OCI-LY3 (cell line): ENCODE measurements at regions not wholly inside any gene's neighbourhood (a gene's known extent, or its start where the extent isn't known, plus 50 kb on each side); places are given as distances from the start of the nearest gene placed in this dataset.

ENCODE experiments used
- H2AFZ ChIP-seq: fragments of 200-600, 300-600 bp; shearing (Covaris generic); 2 replicates; pipeline ENCODE4 v1.6.0; 2014; ENCODE audit warnings: antibody characterized with exemption, low read depth, low read length
- H3K27ac ChIP-seq: fragments of 200-600, 300-600 bp; sonication (generic); 2 replicates; pipeline ENCODE4 v1.5.1; 2014; ENCODE audit warnings: mild to moderate bottlenecking, low read length, moderate library complexity, mixed read lengths
- H3K27me3 ChIP-seq: fragments of 200-600, 300-600 bp; sonication (generic); 2 replicates; pipeline ENCODE4 v1.6.1; 2014; ENCODE audit warnings: low read depth, low read length, mixed read lengths
- H3K36me3 ChIP-seq: fragments of 200-600, 300-600 bp; sonication (generic); replicated peaks from 2 replicates; pipeline ENCODE3; 2014; ENCODE audit warnings: low read depth, low read length, mixed read lengths
- H3K4me1 ChIP-seq: fragments of 300-600, 200-600 bp; sonication (generic); 2 replicates; pipeline ENCODE4 v1.6.1; 2014; ENCODE audit warnings: low read length, mixed read lengths
- H3K4me2 ChIP-seq: fragments of 200-600, 300-600 bp; sonication (generic); 2 replicates; pipeline ENCODE4 v1.6.1; 2014; ENCODE audit warnings: low read length, mixed read lengths
- H3K4me3 ChIP-seq: fragments of 300-600, 200-600 bp; sonication (generic); 2 replicates; pipeline ENCODE4 v1.5.1; 2014; ENCODE audit warnings: antibody characterized with exemption, mild to moderate bottlenecking, low read length, moderate library complexity
- H3K79me2 ChIP-seq: fragments of 300-600, 200-600 bp; shearing (Covaris generic); 2 replicates; pipeline ENCODE4 v1.6.1; 2014; ENCODE audit warnings: mild to moderate bottlenecking, low read length, mixed read lengths
- H3K9ac ChIP-seq: fragments of 300-600, 200-600 bp; shearing (Covaris generic); 2 replicates; pipeline ENCODE4 v1.6.0; 2014; ENCODE audit warnings: mild to moderate bottlenecking, low read length, moderate library complexity
- H3K9me3 ChIP-seq: fragments of 200-600, 300-600 bp; shearing (Covaris generic); 2 replicates; pipeline ENCODE4 v1.6.1; 2014; ENCODE audit warnings: low read length, mixed read lengths; ENCODE audit not compliant: insufficient read depth
- H4K20me1 ChIP-seq: fragments of 200-600, 300-600 bp; sonication (generic); 2 replicates; pipeline ENCODE4 v1.6.1; 2016; ENCODE audit warnings: low read length, mixed read lengths; ENCODE audit not compliant: insufficient read depth
- EZH2phosphoT487 ChIP-seq: fragments of 200-600 bp; shearing (Covaris generic); IDR thresholded peaks from 2 replicates; pipeline ENCODE4 v1.6.1; 2018; ENCODE audit warnings: antibody characterized with exemption, mixed run types, low read depth
- TF ChIP-seq, protein P1 (sequence below): fragments of 200-600, 300-600 bp; sonication (generic); IDR thresholded peaks from 2 replicates; pipeline ENCODE4 v1.5.1; 2014; ENCODE audit warnings: antibody characterized with exemption, low read length, low read depth

DNA sequence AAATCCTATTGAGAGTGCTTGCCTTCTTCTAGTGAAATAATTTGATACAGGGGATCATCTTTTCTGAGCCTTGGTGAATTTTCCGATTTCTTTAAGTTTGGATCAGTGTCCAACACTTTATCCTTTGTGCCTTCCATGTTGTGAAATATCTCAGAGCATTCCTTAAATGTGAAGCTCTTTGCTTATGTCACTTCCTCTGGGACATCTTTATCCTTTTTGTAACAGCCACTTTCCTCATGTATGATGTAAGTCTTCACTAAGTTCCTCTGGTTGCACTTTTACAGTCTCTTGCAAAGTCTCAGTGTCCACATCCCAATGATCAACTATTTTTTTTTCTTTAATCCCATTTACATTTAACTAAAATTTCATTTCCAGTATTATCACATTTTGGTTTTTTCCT lies 254.2 kb downstream of the EN1 start:
- no peaks in the 10 kb centered on the region for H3K9me3 ChIP-seq
- H3K27ac ChIP-seq = no peak overlapping the region
- H4K20me1 ChIP-seq = no peaks in the 10 kb centered on the region
- peaks cover 9% of the 10 kb centered on the region for H3K27me3 ChIP-seq
- H3K4me2 ChIP-seq = no peak overlapping the region
- H3K36me3 ChIP-seq = no peaks in the 10 kb centered on the region
- TF ChIP-seq, protein P1, sequence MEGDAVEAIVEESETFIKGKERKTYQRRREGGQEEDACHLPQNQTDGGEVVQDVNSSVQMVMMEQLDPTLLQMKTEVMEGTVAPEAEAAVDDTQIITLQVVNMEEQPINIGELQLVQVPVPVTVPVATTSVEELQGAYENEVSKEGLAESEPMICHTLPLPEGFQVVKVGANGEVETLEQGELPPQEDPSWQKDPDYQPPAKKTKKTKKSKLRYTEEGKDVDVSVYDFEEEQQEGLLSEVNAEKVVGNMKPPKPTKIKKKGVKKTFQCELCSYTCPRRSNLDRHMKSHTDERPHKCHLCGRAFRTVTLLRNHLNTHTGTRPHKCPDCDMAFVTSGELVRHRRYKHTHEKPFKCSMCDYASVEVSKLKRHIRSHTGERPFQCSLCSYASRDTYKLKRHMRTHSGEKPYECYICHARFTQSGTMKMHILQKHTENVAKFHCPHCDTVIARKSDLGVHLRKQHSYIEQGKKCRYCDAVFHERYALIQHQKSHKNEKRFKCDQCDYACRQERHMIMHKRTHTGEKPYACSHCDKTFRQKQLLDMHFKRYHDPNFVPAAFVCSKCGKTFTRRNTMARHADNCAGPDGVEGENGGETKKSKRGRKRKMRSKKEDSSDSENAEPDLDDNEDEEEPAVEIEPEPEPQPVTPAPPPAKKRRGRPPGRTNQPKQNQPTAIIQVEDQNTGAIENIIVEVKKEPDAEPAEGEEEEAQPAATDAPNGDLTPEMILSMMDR = no peak
- TF ChIP-seq EZH2phosphoT487 = no peak
- no peaks in the 10 kb centered on the region for H3K4me1 ChIP-seq
- no peak overlapping the region for H3K4me3 ChIP-seq
- no peak overlapping the region for H3K9ac ChIP-seq
- H3K79me2 ChIP-seq = no peaks in the 10 kb centered on the region
- H2AFZ ChIP-seq = no peak overlapping the region

DNA sequence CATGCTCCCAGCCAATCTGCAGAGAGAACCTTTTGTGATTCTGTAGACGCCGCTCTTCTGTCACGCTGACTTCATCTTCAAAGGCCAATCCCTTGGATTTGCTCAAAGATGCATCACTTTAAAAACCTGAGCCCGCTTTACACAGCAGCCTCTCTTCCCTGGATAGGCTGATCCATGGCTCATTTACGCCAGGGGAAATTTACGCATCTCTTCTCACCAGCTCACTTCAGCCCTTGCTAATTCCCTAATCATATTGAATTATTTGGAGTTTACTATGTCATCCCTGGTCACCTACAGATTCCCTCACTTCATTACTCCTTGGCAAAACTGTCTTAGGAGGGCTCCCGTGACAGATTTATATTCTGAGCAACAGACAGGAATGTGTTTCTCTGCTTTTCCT lies 256.2 kb downstream of the EN1 start:
- H3K79me2 ChIP-seq = no peaks in the 10 kb centered on the region
- no peaks in the 10 kb centered on the region for H3K4me1 ChIP-seq
- no peaks in the 10 kb centered on the region for H3K9me3 ChIP-seq
- H3K4me2 ChIP-seq = no peak overlapping the region
- no peaks in the 10 kb centered on the region for H3K36me3 ChIP-seq
- no peak overlapping the region for H3K9ac ChIP-seq
- no peak overlapping the region for H2AFZ ChIP-seq
- no peak overlapping the region for H3K27ac ChIP-seq
- no peak overlapping the region for H3K4me3 ChIP-seq
- TF ChIP-seq, protein P1 = no peak
- TF ChIP-seq EZH2phosphoT487 = no peak
- no peaks in the 10 kb centered on the region for H4K20me1 ChIP-seq
- peaks cover 9% of the 10 kb centered on the region for H3K27me3 ChIP-seq

DNA sequence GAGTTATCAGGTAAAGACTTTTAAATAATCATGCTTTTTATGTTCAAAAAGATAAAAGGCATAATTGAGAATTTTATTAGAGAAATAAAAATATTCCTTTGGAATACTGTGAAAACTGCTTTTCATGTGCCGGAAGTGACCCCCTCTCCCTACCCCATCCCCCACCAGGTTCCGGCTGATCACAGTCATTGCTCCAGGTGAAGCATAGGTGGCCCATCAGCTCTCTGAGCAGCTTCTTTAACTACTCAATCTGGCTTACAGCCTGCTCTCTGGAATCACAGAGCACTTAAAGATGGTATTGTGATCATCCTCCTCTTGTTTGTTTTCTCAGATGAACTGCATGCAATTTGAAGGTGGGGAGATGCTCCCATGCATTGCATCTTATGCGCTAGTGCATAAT lies 257.7 kb downstream of the EN1 start:
- no peaks in the 10 kb centered on the region for H4K20me1 ChIP-seq
- H3K9ac ChIP-seq = no peak overlapping the region
- no peaks in the 10 kb centered on the region for H3K36me3 ChIP-seq
- H3K27ac ChIP-seq = no peak overlapping the region
- no peak overlapping the region for H2AFZ ChIP-seq
- no peak overlapping the region for H3K4me2 ChIP-seq
- no peaks in the 10 kb centered on the region for H3K4me1 ChIP-seq
- H3K9me3 ChIP-seq = no peaks in the 10 kb centered on the region
- no peak overlapping the region for H3K4me3 ChIP-seq
- peaks cover 9% of the 10 kb centered on the region for H3K27me3 ChIP-seq
- TF ChIP-seq EZH2phosphoT487 = no peak
- TF ChIP-seq, protein P1 = no peak
- H3K79me2 ChIP-seq = no peaks in the 10 kb centered on the region

DNA sequence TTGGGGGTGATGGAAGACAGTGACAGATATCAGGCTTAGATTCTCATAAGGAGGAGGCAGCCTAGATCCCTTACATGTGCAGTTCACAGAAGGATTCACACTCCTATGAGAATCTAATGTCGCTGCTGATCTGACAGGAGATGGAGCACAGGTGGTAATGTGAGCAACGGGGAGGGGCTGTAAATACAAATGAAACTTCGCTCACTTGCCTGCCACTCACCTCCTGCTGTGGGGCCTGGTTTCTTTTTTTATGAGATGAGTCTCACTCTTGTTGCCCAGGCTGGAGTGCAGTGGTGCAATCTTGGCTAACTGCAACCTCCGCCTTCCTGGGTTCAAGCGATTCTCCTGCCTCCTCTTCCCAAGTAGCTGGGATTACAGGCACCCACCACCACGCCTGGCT lies 258.6 kb downstream of the EN1 start:
- Histone ChIP-seq H4K20me1 (no peaks in the 10 kb centered on the region), H3K27ac (no peak overlapping the region), H3K27me3 (peaks cover 9% of the 10 kb centered on the region), H3K4me1 (no peaks in the 10 kb centered on the region), H3K9ac (no peak overlapping the region), H3K79me2 (no peaks in the 10 kb centered on the region), H3K4me2 (no peak overlapping the region), H3K36me3 (no peaks in the 10 kb centered on the region), H3K4me3 (no peak overlapping the region), H3K9me3 (no peaks in the 10 kb centered on the region), H2AFZ (no peak overlapping the region)
- TF ChIP-seq, protein P1 = no peak
- no peak for TF ChIP-seq EZH2phosphoT487
